Neural progenitor cell (in vitro differentiated cells): ENCODE measurements at regions not wholly inside any gene's neighbourhood (a gene's known extent, or its start where the extent isn't known, plus 50 kb on each side); places are given as distances from the start of the nearest gene placed in this dataset.

Source experiments
- CTCF ChIP-seq: fragments of 200-600 bp; sonication (generic); IDR thresholded peaks from 2 replicates; pipeline ENCODE4 v1.5.1; 2017; ENCODE audit warnings: antibody characterized with exemption, mild to moderate bottlenecking
- EZH2phosphoT487 ChIP-seq: fragments of 200-600 bp; sonication (generic); IDR thresholded peaks from 2 replicates; pipeline ENCODE4 v1.6.1; 2017; ENCODE audit warnings: antibody characterized with exemption

- TF ChIP-seq CTCF (no peak), EZH2phosphoT487 (no peak)
Observed at GRCh38 chr1:67939942-67940341, 106.7 kb upstream of the GNG12 start.
